ENCODE measurements at regions not wholly inside any gene's neighbourhood (a gene's known extent, or its start where the extent isn't known, plus 50 kb on each side); places are given as distances from the start of the nearest gene placed in this dataset.
A peak's percentile ranks its signal among the peaks of the same experiment; 100 is the strongest.

DNA sequence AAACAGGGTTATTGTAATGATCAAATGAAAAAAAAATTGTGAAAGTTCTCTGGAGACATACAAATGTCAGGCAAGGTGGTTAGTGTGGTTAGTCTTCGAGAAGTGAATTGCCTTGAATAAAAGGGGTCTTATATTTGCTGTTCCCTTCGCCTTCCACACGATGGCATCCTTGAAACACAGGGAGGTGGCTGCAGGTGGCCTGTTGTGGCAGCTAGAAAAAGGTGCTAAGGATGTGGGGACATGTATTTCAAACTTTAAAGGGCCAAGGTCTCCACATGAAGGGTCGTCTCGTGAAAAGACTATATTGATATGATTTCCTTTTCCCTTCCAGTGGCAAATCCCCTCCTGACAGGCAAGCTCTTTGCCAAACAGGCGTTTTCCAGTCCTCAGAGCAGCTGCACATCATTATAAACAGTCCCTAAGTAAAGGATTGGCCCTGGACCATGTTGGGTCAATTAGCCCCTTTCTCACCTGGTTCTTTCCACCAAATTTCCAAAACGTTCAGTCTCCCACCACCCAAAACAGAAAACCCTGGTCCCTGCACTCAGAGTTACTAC lies 68.5 kb downstream of the COPS8 start:
- H2BK5ac ChIP-seq (ENCODE audit: low read depth, low read length, poor library complexity, severe bottlenecking), result no peak overlapping the region
- no peak overlapping the region for H3K4me3 ChIP-seq (ENCODE audit: insufficient read depth in 1 of 2, low read depth in 1 of 2, low read length in 2 of 2)
- H3K9ac ChIP-seq (ENCODE audit: low read length), result peak overlapping the region; percentile 87
- H4K91ac ChIP-seq (ENCODE audit: low read length), result no peak overlapping the region
- no peak overlapping the region for H2BK120ac ChIP-seq (ENCODE audit: low read depth, low read length)
- no peak overlapping the region for H3K27ac ChIP-seq (ENCODE audit: low read length, poor library complexity, severe bottlenecking)
- H3K4ac ChIP-seq (ENCODE audit: low read depth in 1 of 2, low read length in 2 of 2), result no peak overlapping the region
- no peak overlapping the region for H3K4me2 ChIP-seq (ENCODE audit: low read length, poor library complexity, severe bottlenecking)
- H2BK12ac ChIP-seq (ENCODE audit: low read length in 2 of 2), result peak overlapping the region; percentile 55 to 79
- H3K36me3 ChIP-seq (ENCODE audit: control insufficient read depth in 1 of 2, insufficient read depth in 2 of 2, low read depth in 1 of 2, low read length in 2 of 2), result no peaks in the 10 kb centered on the region
- peaks cover 21% of the 10 kb centered on the region for H3K4me1 ChIP-seq (ENCODE audit: control insufficient read depth, insufficient read depth, low read depth, low read length)
- H4K8ac ChIP-seq (ENCODE audit: low read length), result peak overlapping the region; percentile 20
- H3K14ac ChIP-seq (ENCODE audit: low read length in 2 of 2), result no peak overlapping the region
- H2BK15ac ChIP-seq (ENCODE audit: low read depth, poor library complexity, severe bottlenecking), result peak overlapping the region; percentile 12
- no peaks in the 10 kb centered on the region for H3K79me1 ChIP-seq (replicated peaks; ENCODE audit: low read length, poor library complexity, severe bottlenecking)
- no peak overlapping the region for H3K18ac ChIP-seq (ENCODE audit: low read depth in 1 of 2, low read length in 2 of 2)
- no peak overlapping the region for H2AK5ac ChIP-seq (ENCODE audit: low read length, severe bottlenecking)
- H3K23ac ChIP-seq (ENCODE audit: low read length in 2 of 2), result no peak overlapping the region
- H3K27me3 ChIP-seq (ENCODE audit: control insufficient read depth in 1 of 2, insufficient read depth in 1 of 2, low read length in 2 of 2), result no peaks in the 10 kb centered on the region
- WGBS, result 49% methylated on average over 7 of the region's 7 CpGs
- peak; percentile 69 for DNase-seq
- no peak overlapping the region for H2AFZ ChIP-seq (ENCODE audit: low read depth, low read length)
- H3K9me3 ChIP-seq (ENCODE audit: control insufficient read depth, low read length), result peaks cover 5% of the 10 kb centered on the region

DNA sequence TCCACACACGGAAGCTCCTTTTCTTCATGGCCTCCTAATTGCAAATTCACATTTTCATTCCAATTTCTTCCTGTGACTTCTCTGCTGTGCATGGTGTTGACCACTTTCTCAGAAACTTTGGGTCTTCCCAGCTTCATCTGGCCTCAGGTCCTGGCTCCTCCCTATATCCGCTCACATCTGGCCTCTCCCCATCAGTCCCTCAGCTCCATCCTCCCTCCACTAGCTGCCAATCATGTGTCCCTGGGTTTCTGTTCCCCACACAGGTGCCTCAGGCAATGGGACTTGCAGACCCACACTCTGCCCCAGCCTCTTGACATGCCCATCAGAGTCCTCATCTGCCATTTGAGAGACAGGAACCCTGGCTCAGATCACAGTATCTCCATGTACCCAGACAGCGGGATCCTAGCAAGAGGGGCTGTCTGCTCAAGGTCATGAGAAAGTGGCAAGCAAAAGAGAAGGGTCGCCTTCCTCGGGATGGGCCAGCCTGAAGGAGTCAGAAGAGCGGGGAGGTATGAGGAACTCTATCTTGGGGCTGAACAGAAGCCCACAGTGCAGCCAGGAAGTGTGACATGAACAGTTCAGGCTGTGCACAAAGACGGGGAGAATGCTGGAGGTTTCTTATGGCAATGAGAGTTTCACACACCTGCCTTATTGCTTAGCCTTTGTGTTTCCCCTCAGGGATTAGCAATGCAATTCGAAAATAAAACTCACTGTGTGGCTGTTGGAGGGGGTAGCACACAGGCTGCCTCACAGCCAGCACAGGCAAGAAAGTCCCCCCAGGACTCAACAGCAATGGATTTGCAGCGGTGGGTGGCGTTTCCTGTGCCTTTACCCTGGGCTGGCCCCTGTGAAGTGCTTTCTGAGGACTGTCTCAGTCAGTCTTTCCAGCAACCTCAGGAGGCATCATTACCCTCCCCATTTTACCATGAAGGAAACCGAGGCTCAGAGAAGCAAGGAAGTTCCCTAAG lies 69.5 kb downstream of the COPS8 start:
- H3K18ac ChIP-seq (ENCODE audit: low read depth in 1 of 2, low read length in 2 of 2), result peak overlapping the region; percentile 52 to 91
- H3K4me2 ChIP-seq (ENCODE audit: low read length, poor library complexity, severe bottlenecking), result no peak overlapping the region
- no peaks in the 10 kb centered on the region for H3K9me3 ChIP-seq (ENCODE audit: control insufficient read depth, low read length)
- H2BK5ac ChIP-seq (ENCODE audit: low read depth, low read length, poor library complexity, severe bottlenecking), result no peak overlapping the region
- H3K27ac ChIP-seq (ENCODE audit: low read length, poor library complexity, severe bottlenecking), result no peak overlapping the region
- peak overlapping the region; percentile 41 to 88 for H2BK12ac ChIP-seq (ENCODE audit: low read length in 2 of 2)
- no peak overlapping the region for H3K23ac ChIP-seq (ENCODE audit: low read length in 2 of 2)
- no peak for DNase-seq
- H2AK5ac ChIP-seq (ENCODE audit: low read length, severe bottlenecking), result no peak overlapping the region
- peak overlapping the region; percentile 70 for H4K91ac ChIP-seq (ENCODE audit: low read length)
- H3K4ac ChIP-seq (ENCODE audit: low read depth in 1 of 2, low read length in 2 of 2), result peak overlapping the region in 1 of 2 experiments; percentile 27
- no peak overlapping the region for H3K4me3 ChIP-seq (ENCODE audit: insufficient read depth in 1 of 2, low read depth in 1 of 2, low read length in 2 of 2)
- no peak overlapping the region for H2AFZ ChIP-seq (ENCODE audit: low read depth, low read length)
- peak overlapping the region in 1 of 2 experiments; percentile 80 for H3K14ac ChIP-seq (ENCODE audit: low read length in 2 of 2)
- H3K79me1 ChIP-seq (replicated peaks; ENCODE audit: low read length, poor library complexity, severe bottlenecking), result no peaks in the 10 kb centered on the region
- H2BK120ac ChIP-seq (ENCODE audit: low read depth, low read length), result peak overlapping the region; percentile 66
- 85% methylated on average over 11 of the region's 11 CpGs for WGBS
- no peaks in the 10 kb centered on the region for H3K27me3 ChIP-seq (ENCODE audit: control insufficient read depth in 1 of 2, insufficient read depth in 1 of 2, low read length in 2 of 2)
- peak overlapping the region; percentile 89 for H2BK15ac ChIP-seq (ENCODE audit: low read depth, poor library complexity, severe bottlenecking)
- H3K36me3 ChIP-seq (ENCODE audit: control insufficient read depth in 1 of 2, insufficient read depth in 2 of 2, low read depth in 1 of 2, low read length in 2 of 2), result no peaks in the 10 kb centered on the region
- peak overlapping the region; percentile 87 for H3K9ac ChIP-seq (ENCODE audit: low read length)
- peaks cover 21% of the 10 kb centered on the region for H3K4me1 ChIP-seq (ENCODE audit: control insufficient read depth, insufficient read depth, low read depth, low read length)
- peak overlapping the region; percentile 66 for H4K8ac ChIP-seq (ENCODE audit: low read length)

DNA sequence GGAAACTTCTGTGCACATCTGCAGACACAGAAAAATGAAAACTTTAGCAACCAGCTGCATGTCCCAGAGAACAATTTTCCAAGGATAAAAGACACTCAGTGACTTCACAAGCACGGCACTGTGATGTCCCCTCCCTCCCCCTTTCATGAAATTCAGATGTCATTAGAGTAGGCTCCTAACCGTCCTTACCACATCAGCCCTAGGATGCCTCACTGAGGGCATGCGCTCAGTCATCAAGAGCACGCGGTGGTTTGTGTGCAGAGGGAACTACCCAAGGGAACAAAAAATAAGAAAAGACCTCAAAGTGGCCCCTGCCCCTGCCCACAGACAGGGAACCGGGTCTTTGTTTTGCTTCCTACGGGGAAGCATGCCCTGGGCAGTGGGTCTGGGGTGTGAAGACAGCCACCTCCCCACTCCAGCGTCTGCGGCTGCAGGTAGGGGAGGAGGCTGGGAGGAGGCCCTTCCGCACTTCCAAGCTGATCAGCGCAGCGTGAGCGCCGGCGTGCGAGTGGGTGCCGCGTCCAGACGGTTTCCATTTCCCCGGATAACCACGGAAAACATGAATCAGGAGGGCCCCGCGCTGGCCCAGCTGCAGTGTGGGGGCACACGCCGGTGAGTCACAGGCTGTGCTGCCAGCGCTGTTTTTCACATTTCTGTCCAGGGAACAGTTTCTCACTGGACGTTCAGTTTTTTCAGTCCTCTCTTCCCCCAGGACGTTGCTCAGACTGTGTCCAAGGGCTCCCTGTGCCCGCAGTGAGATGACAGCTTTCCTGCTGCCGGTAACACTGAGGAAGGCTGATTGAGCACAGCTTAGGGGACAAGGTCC lies 70.6 kb downstream of the COPS8 start:
- Histone ChIP-seq H2AK5ac (ENCODE audit: low read length, severe bottlenecking) (no peak overlapping the region), H3K9ac (ENCODE audit: low read length) (peak overlapping the region; percentile 87), H3K27ac (ENCODE audit: low read length, poor library complexity, severe bottlenecking) (peak overlapping the region; percentile 81), H2BK15ac (ENCODE audit: low read depth, poor library complexity, severe bottlenecking) (peak overlapping the region; percentile 55), H2BK5ac (ENCODE audit: low read depth, low read length, poor library complexity, severe bottlenecking) (peak overlapping the region; percentile 20), H3K23ac (ENCODE audit: low read length in 2 of 2) (peak overlapping the region in 1 of 2 experiments; percentile 46), H4K91ac (ENCODE audit: low read length) (peak overlapping the region; percentile 92), H3K79me1 (replicated peaks; ENCODE audit: low read length, poor library complexity, severe bottlenecking) (no peaks in the 10 kb centered on the region), H3K4me2 (ENCODE audit: low read length, poor library complexity, severe bottlenecking) (peak overlapping the region; percentile 11), H3K14ac (ENCODE audit: low read length in 2 of 2) (peak overlapping the region in 1 of 2 experiments; percentile 90), H3K4me3 (ENCODE audit: insufficient read depth in 1 of 2, low read depth in 1 of 2, low read length in 2 of 2) (no peak overlapping the region), H2BK120ac (ENCODE audit: low read depth, low read length) (peak overlapping the region; percentile 50), H3K36me3 (ENCODE audit: control insufficient read depth in 1 of 2, insufficient read depth in 2 of 2, low read depth in 1 of 2, low read length in 2 of 2) (no peaks in the 10 kb centered on the region), H3K4me1 (ENCODE audit: control insufficient read depth, insufficient read depth, low read depth, low read length) (peaks cover 21% of the 10 kb centered on the region), H4K8ac (ENCODE audit: low read length) (peak overlapping the region; percentile 79), H3K27me3 (ENCODE audit: control insufficient read depth in 1 of 2, insufficient read depth in 1 of 2, low read length in 2 of 2) (no peaks in the 10 kb centered on the region), H3K4ac (ENCODE audit: low read depth in 1 of 2, low read length in 2 of 2) (peak overlapping the region; percentile 67 to 88), H3K18ac (ENCODE audit: low read depth in 1 of 2, low read length in 2 of 2) (peak overlapping the region; percentile 79 to 87), H3K9me3 (ENCODE audit: control insufficient read depth, low read length) (no peaks in the 10 kb centered on the region), H2AFZ (ENCODE audit: low read depth, low read length) (no peak overlapping the region), H2BK12ac (ENCODE audit: low read length in 2 of 2) (peak overlapping the region; percentile 83 to 93)
- DNase-seq, result peak; percentile 91
- 45% methylated on average over 30 of the region's 30 CpGs for WGBS
